ENCODE measurements at regions not wholly inside any gene's neighbourhood (a gene's known extent, or its start where the extent isn't known, plus 50 kb on each side); places are given as distances from the start of the nearest gene placed in this dataset.

- TF ChIP-seq CTCF (IDR thresholded peaks at IDR 0.05) = peak; percentile 71 to 94 (median 76)
- TF ChIP-seq POLR2A (IDR thresholded peaks at IDR 0.05) = no peak
These were observed 208.0 kb downstream of the TFCP2L1 start for GRCh38 chr2:121076885-121077549.
